GM18502 (cell line): ENCODE measurements at regions not wholly inside any gene's neighbourhood (a gene's known extent, or its start where the extent isn't known, plus 50 kb on each side); places are given as distances from the start of the nearest gene placed in this dataset.

Experiments
- ATAC-seq: cut with Tn5 transposase; IDR thresholded peaks from one replicate; pipeline ENCODE4 v1.9.1; 2021; ENCODE audit warnings: mild to moderate bottlenecking; ENCODE audit not compliant: unreplicated experiment, poor library complexity

DNA sequence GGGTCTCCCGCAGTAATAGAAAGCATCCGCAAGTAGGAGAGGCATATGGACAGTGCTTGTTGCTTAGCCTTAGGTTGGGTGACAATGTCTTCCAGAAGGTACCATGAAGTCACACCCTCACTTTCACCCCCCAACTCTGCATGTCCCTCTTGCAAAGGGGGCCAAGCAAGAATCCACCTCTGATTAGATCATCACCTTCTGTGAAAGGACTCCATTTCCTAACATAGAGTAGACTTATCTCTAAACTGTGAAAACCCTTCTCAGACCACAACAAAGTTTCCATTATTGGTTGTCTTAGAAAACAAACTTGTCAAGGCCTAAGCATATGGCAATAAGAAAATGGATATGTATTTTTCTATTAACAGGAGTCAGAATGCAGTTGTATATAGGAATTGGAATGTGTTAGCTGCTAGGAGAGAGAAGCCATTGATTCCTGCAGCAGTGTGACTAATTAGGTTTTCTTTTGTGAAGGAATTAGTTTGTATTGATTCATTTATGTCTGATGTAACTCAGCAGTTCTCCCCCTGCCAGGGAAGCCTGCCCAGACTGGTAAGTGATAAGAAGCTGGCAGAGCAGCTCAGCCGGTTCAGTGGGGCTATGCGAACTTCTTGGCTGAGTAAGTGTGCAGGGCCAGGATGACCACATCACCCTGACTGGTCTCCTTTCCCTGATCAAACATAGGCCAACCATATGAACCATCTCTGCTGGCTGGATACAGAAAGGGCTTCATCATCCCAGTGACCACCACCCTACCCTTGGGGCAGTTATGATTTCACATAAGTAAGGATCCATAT, 107.3 kb upstream of the CCDC196 start:
- no peak for ATAC-seq

DNA sequence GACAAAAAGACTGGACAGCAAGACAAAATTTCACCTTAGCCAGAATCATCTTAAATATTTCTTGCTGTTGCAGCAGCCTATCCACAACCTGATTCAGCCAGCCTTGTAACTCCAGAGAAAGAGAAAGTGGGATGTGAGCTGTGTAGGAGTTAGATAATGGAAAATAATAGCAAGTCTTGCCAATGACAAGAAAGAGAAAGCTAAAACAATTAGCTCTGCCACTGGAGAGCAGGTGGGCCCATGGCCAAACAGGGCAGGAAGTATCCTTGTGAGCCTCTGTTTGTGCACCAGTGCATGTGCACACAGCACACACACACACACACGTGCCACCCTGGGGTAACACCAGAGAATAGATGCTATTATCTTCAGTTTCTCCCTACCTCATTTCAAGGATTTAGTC, 106.0 kb upstream of the CCDC196 start:
- no peak for ATAC-seq

DNA sequence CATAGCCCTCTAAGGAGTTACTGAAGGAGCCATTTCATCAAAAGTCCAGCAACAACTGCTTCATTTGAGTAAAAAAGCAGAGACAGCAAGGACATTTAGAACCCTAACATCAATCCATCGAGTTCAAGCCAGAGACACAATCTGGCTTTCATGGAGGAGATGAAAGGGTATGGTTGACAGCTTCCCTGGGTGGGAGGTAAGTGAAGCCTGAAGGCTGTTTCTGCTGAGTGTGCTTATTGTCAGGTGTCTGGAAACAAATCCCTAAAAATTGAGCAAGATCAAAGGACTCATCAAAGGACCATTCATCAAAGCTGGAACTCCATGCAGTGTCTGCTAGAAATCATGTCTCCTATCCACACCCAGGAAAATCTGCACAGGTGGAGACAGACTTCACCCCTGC, 104.4 kb upstream of the CCDC196 start:
- no peak for ATAC-seq

- no peak for ATAC-seq
Measured at GRCh38 chr14:66383257-66383656, 102.9 kb upstream of the CCDC196 start.

- no peak for ATAC-seq
Measured at GRCh38 chr14:66383771-66384170, 102.4 kb upstream of the CCDC196 start.

DNA sequence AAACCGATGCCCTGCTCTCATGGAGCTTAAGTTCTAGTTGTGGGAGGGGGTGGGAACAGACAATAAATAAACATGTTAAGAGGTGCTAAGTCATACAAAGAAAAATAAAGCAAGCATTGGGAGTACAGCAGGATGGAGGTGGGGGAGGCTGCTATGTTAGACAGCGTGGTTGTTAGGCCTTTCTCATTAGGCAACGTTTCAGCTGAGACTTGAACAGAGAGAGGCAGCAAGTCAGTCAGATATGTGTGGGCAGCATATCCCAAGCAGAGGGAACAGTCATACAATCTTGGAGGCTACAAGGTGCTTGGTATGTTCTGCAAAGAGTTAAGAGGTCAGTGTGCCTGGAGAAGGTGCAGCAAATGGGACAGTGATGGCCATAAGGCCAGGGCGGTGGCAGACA, 97.7 kb upstream of the CCDC196 start:
- no peak for ATAC-seq

DNA sequence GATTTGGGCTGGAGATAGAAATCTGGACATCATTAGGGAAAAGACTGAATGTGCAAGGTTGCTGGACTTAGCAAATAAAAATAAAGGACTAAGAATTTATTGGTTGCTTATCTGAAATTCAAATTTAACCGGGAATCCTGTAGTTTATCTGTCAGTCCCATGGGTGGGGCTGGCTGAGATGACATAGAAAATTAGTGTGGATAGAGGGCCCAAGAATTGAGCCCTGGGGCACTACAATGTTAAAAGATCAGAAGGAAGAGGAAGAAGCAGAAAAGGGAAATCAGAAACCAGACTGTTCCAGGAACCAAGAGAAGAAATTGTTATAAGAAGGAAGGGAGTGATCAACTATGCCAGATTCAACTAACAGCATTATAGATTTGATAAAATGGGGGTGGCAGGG, 96.7 kb upstream of the CCDC196 start:
- ATAC-seq, result no peak

DNA sequence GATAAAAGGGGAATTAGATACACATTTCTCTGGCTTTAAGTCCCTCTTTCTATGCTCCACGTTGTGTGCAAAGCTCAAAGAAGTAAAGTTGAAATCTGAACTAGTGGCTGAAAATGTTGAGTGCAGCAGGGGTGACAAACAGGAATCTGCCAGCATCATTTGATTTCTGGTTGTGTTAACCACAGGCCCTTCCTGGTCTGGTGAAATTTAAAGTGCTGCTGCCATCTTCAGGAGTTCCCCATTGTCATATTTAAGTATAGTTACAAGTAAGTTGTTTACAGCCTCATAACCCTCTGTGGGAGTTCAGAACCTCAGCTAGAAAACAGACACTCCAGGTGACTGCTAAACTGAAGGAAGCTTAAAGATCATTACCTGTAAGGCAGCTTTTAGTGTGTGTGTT, 90.9 kb upstream of the CCDC196 start:
- ATAC-seq, result peak; percentile 60

DNA sequence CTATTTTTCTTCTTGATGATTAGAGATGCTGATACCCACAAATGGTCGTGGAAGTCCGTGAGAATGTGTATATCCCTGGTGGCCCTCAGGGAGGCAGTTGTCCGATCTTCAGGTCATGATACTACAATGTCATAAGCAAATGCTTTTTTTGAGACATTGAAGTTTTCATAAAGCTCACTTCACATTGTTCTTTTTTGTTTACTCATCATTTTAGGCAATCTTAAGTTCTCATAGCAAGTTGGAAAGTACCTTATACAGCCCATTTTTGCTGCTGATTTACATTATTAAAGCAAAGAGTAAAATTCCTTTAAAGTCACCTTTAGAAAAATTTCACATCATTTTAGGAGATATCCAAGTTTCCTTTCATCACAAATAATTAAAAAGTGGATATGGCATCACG, 90.0 kb upstream of the CCDC196 start:
- no peak for ATAC-seq

GRCh38 chr14:66398437-66398836, 87.7 kb upstream of the CCDC196 start:
- ATAC-seq, result no peak

- no peak for ATAC-seq
Measured at GRCh38 chr14:66401449-66402095, 84.6 kb upstream of the CCDC196 start.

- ATAC-seq, result peak; percentile 57
Measured at GRCh38 chr14:66403183-66403582, 83.0 kb upstream of the CCDC196 start.

- ATAC-seq, result no peak
Measured at GRCh38 chr14:66404051-66404545, 82.1 kb upstream of the CCDC196 start.

DNA sequence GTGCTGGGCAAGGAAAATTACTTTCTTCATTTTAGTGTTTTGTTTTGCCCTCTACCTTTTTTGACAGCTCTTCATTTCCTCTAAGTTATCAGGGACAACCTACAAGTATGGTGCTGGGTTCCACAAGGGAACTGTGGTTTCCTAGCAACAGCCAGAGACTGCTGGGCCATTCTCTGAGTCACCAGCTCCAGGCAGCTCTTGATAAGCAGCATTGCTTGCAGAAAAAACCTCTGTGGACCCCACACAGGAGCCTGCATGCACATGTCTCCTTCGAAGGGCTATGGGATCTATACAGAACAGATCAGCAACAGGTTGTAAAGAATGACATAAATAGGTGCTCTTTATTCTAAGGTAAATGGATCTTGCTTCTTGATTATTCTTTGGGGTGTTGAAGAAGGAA, 81.0 kb upstream of the CCDC196 start:
- ATAC-seq, result no peak

- no peak for ATAC-seq
Measured at GRCh38 chr14:66413901-66414300, 72.3 kb upstream of the CCDC196 start.

DNA sequence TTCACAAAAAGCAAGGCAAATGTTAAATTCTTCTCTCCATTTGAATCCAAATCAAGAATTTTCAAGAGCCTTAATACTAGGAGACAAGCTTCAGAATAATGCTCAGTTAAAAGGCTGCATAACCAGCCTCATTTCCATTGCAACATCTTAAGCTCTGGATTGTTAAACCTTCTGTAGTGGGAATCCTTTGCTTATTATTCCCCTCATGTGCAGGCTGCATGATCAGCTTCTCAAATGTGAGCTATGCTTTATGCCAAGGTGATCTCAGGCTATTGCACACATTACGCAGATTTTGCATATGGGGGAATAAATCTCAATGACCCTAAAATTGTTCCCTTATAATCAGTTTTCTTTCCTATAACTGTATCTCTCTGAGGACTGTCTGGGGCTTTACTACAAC, 71.7 kb upstream of the CCDC196 start:
- no peak for ATAC-seq

DNA sequence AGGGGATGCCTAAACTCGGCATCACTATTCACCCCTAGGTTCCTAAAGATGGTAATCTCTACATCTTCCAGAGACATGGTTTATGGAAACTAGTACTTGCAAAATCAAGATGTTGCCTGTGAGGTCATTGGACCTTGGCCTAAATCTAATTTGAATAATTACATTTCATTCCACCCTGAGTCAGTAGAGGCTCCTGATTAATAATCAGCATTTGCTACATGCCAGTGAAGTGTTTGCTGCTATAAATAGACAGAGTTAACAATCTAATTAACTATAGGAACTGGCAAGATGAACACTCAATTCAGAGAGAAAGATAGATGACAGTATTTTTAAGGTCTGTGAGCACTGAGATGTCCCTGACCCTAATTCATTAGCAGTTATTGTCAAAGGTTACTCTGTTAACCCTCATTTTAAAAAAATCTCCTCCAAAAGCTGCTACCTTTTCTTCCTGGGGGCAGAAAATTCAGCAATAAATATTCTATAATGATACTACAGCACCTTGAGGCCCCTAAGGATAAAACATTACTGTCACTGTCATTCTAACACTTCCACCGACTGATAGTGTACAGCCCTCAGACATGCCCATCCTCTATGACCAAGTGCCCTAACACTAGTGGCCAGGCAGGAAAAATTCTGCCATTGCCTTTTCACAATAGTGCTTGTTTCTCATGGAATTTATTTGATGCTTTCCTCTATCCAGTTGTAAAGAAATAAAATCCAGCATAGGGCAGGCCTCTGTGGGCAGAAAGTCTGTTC, 65.7 kb upstream of the CCDC196 start:
- ATAC-seq, result no peak

DNA sequence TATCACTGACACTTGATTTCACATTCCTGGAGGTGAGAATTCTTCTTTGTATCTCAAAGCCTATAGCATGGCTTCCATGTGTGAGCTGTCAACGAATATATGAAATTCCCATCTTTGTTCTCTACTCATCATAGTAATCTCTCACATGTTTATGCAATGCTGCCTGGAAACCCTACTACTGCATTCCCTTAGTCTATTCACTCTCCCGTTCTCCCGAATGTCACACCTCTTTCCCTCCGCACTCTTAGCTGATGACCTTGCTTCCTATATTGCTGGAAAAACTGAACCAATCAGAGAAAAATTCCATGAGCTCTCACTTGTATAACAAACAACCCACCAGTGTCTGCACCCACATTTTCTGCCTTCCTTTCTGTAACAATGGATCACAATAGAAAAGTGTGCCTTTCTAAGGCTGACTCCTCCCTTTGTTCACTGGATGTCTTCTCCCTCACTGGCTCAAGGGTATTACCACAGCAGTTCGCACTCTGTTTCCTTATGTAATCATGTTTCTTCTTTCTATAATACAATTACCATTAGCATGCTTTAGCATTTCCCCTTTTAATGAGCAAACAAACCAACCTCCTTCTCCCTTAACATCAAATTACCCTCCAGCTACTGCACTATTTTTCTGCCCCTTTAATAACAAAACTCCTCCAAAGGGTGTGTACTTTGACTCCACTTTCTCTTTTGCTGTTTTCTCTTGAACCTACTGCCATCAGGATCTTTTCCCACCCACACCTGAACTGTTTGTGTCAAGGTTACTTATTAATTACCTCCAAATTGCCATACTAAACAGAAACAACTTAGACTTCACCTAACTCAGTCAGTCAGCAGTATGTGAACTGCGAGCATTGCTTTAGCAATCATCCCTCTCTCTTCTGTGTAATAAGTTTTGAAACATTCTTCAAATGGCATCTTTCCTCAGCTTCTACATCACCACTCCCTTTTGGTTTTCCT, 63.9 kb upstream of the CCDC196 start:
- no peak for ATAC-seq

GRCh38 chr14:66425402-66425801, 60.8 kb upstream of the CCDC196 start:
- ATAC-seq, result no peak

DNA sequence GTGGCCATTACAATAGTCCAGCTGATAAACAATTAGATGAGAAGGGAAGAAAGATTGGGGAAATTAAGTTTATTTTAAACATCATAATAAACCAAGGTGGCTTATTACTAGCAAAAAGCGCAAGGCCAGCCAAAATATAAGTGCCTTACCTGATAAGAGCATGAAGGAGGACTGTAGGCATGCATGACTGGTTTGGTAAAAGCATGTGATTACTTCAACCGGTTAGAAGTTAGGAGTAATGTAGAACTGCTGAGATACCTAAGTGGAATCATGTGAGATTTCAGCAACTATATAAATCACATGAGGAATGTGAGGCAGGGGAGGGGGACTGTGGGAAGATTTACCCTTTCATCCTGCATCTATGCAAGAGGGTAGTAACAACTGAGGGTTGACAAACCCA, 59.7 kb upstream of the CCDC196 start:
- no peak for ATAC-seq
